ENCODE measurements at regions not wholly inside any gene's neighbourhood (a gene's known extent, or its start where the extent isn't known, plus 50 kb on each side); places are given as distances from the start of the nearest gene placed in this dataset.

DNA sequence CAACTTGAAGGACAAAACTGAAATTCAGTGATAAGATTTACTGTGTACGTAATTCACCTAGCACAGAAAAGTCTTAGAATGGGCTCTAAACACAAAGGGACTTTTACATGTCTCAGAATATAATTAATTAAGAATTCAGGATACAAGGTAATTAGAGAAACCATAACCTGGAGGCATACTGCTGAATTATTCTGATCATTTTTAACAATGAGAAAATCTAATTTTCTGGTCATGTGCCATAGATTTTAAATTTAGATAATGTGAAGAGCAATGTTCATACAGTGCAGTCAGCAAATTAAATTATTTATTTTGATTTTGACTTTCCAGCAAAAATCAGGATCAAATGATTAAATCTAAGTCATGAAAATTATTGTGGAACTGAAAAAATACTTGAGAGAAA is 67.0 kb upstream of the MTNR1B start:
- TF ChIP-seq CTCF (IDR thresholded peaks at IDR 0.05; ENCODE audit: poor library complexity, severe bottlenecking) (no peak), POLR2AphosphoS5 (IDR thresholded peaks at IDR 0.05) (no peak), EZH2 (IDR thresholded peaks at IDR 0.05; ENCODE audit: borderline replicate concordance, insufficient read depth, low read length, poor library complexity, severe bottlenecking) (no peak), RAD21 (conservative IDR thresholded peaks at IDR 0.05) (no peak), SMC3 (conservative IDR thresholded peaks at IDR 0.05; ENCODE audit: poor library complexity) (no peak)

Measured in neural cell (in vitro differentiated cells).